HG03066 (cell line): ENCODE measurements at regions not wholly inside any gene's neighbourhood (a gene's known extent, or its start where the extent isn't known, plus 50 kb on each side); places are given as distances from the start of the nearest gene placed in this dataset.
"Not testable (repeated sequence)": the region's sequence is repeated elsewhere in the genome, so short reads cannot be mapped to it uniquely, and the experiment has no call there.

Experiments
- ATAC-seq: cut with Tn5 transposase; IDR thresholded peaks from one replicate; pipeline ENCODE4 v1.9.1; 2021; ENCODE audit warnings: low read depth; ENCODE audit not compliant: unreplicated experiment

GRCh38 chr4:112708772-112709171 is 71.8 kb downstream of the LARP7 start:
- ATAC-seq, result no peak

GRCh38 chr4:112714922-112715901 is 78.3 kb downstream of the LARP7 start:
- no peak for ATAC-seq

DNA sequence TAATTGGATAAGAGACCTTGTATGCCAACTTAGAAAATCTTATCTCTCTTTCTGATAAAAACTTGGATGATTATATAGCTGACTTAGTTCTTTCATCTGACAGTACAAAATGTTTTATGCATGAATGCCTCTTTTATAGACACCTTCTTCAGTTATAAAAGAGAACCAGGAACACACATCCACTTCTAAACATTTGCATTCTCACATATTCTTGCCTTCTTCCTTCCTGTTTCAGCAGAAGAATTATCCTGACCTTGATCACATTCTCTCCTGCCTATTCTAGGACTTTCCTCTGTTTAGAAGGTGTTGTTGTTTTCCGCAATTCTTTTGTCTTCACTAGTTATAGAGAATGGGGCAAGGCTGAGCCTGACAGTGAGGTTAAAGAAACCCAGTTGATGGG is 80.9 kb downstream of the LARP7 start:
- no peak for ATAC-seq

DNA sequence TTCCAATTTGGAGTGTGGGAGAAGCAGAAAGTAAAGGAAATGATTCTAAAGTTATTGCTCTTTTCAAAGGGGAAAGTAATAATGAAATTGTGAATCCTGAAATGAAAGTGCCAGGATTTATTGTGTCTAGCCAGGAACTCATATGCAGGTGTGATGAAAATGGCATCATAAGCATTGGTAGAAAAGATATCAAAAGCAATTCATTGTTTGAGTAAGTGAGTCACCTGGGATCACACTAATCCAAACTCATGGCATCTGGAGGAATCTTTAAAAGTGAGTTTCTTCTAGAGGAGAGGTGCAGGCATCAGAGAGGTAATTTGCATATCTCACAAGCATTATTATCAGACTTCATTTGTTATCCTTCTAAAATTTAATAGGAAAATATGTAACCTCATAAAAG is 84.7 kb downstream of the LARP7 start:
- no peak for ATAC-seq

DNA sequence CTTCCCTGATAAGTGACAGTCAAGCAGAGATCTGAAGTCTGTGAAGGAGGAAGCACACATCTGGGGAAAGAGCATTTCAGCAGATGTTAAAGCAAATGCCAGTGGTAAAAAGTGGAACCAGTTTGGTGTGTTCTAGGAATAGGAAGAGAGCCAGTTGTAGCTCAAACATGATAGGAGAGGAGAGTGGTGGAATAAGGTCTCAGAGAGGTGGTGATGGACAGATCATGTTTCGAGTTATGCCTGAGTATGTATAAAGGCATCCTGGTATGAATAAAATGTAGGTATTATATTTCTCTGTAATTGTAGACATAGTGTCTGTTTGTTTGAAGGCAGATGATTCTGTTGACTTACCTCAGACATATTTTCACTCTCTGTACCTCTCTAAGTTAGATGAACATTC is 89.1 kb downstream of the LARP7 start:
- no peak for ATAC-seq

- ATAC-seq, result not testable (repeated sequence)
These were observed 90.8 kb downstream of the LARP7 start for GRCh38 chr4:112727728-112728127.

GRCh38 chr4:112731715-112732114 is 94.8 kb downstream of the LARP7 start:
- ATAC-seq, result no peak

- ATAC-seq, result no peak
These were observed 95.2 kb downstream of the LARP7 start for GRCh38 chr4:112732142-112732541.

GRCh38 chr4:112735474-112735951 is 98.6 kb downstream of the LARP7 start:
- peak; percentile 72 for ATAC-seq

DNA sequence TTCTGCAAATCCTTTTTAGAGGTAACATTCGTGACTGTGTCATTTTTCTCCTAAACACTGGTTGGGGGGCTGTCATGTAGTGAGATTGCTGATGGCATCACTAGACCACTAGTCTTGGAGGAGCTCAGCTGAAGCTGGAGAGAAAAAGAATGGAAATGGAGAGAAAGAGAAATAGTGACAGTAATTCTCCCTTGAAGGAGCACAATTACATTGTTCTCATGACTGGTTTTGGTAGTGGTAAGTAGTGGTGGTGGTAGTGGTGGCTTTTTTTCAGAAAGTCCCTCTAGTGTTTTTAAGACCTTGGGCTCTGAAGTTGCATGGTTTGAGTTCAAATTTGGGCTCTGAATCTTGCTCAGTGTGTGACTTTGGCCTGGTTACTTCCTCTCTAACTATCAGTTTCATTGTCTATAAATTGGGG is 99.8 kb downstream of the LARP7 start:
- peak; percentile 34 for ATAC-seq

DNA sequence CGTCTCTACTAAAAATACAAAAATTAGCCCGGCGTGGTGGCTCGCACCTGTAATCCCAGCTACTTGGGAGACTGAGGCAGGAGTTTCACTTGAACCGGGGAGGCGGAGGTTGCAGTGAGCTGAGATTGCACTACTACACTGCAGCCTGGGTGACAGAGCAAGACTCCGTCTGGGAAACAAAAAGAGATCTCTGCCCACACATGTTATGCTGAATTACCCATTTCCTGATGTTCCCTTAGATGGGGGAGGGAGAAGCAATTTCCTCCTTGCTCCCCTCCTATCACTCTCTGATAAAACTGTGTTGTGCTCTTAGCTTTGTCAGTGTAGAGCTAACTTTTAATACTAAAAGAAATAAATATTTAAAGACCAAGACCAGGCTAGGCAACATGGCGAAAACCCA is 102.5 kb downstream of the LARP7 start:
- ATAC-seq, result no peak

DNA sequence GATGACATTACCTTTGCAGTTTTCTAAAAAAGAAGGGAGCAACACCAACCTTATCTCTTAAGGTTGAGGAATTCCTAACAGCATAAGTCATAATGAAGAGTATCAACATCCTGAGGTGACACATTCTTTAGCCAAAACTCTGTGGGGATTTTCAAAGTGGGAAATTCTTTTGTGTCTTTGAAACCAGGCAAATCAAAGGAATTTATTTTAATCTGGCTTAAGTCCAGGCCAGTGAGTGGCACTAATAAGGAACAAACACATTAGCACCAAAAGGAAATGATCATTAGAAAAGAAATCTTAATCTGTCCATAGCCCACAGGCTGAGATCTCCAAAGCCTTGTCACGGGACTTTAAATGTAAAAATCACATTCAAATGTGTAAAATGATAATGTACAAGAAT is 110.1 kb downstream of the LARP7 start:
- ATAC-seq, result no peak

GRCh38 chr4:112748352-112748878 is 111.5 kb downstream of the LARP7 start:
- ATAC-seq, result no peak

DNA sequence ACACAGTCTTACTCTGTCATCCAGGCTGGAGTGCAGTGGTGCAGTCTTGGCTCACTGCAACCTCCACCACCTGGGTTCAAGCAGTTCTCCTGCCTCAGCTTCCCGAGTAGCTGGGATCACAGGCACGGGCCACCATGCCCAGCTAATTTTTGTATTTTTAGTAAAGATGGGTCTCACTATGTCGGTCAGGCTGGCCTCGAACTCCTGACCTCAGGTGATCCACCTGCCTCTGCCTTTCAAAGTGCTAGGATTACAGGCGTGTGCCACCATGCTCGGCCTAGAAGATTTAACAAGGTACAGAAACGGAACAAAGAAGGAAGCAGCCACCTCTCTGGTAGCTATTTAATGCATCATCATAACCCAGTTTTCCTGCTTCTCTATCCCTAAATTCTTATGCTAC is 113.8 kb downstream of the LARP7 start:
- ATAC-seq, result not testable (repeated sequence)

- no peak for ATAC-seq
These were observed 114.5 kb downstream of the LARP7 start for GRCh38 chr4:112751447-112751846.

- ATAC-seq, result no peak
These were observed 115.1 kb downstream of the LARP7 start for GRCh38 chr4:112752061-112752460.

GRCh38 chr4:112752510-112752909 is 115.6 kb downstream of the LARP7 start:
- no peak for ATAC-seq

GRCh38 chr4:112753333-112753732 is 116.4 kb downstream of the LARP7 start:
- ATAC-seq, result no peak

DNA sequence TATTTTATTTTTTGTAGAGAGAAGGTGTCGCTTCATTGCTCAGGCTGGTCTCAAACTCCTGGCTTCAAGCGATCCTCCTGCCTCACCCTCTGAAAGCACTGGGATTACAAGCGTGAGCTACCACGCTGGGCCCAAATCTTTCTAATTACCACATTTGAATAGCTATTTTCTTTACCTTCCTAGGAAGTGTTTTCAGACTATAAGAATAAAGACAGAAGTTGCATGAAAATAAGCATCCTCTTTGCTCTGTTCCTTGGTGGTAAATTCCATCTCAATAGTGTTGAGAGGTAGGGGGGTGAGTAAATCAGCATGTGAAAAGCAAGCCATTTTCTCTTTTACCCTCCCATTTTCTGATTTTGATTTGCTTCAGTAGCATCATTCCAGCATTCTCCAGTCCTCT is 122.4 kb downstream of the LARP7 start:
- no peak for ATAC-seq

- ATAC-seq, result no peak
These were observed 128.5 kb downstream of the LARP7 start for GRCh38 chr4:112765317-112765974.

DNA sequence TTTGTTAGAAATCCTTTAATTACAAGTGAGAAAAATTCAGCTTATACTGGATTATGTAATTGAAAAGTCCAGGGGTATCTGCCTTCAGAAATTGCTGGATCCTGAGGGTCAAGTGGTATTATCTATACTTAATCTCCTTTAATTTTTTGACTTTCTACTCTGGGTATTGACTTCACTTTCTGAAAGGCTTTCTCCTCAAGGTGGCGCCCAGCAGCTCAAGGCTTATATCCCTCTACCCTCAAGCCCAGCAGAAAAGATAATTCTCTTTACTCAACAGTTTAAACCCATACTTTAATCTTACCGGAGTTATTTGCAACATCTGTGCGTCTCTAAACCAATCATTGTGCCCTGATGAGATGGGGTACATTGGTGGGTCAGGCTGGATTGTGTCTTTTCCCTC is 129.5 kb downstream of the LARP7 start:
- no peak for ATAC-seq
